Testis (tissue), 2 donors: ENCODE measurements at regions not wholly inside any gene's neighbourhood (a gene's known extent, or its start where the extent isn't known, plus 50 kb on each side); places are given as distances from the start of the nearest gene placed in this dataset.

Experiments
- POLR2A ChIP-seq: fragments of 450-650 bp; IDR thresholded peaks from one replicate; pipeline ENCODE4 v1.6.1; 2017; ENCODE audit warnings: antibody characterized with exemption, mild to moderate bottlenecking, moderate library complexity
- TF ChIP-seq, protein P1 (sequence below), 3 experiments: fragments of 450-650 bp in 2 of 3; fragments of 200-600 bp in 1 of 3; sonication (generic) in 1 of 3; IDR thresholded peaks; one replicate each; pipeline ENCODE4 v1.5.1; 2016 to 2019; ENCODE audit warnings: antibody characterized with exemption in 3 of 3, mild to moderate bottlenecking in 2 of 3, moderate library complexity in 1 of 3

GRCh38 chr4:152235718-152236117 is 300.2 kb downstream of the FBXW7 start:
- TF ChIP-seq, protein P1, sequence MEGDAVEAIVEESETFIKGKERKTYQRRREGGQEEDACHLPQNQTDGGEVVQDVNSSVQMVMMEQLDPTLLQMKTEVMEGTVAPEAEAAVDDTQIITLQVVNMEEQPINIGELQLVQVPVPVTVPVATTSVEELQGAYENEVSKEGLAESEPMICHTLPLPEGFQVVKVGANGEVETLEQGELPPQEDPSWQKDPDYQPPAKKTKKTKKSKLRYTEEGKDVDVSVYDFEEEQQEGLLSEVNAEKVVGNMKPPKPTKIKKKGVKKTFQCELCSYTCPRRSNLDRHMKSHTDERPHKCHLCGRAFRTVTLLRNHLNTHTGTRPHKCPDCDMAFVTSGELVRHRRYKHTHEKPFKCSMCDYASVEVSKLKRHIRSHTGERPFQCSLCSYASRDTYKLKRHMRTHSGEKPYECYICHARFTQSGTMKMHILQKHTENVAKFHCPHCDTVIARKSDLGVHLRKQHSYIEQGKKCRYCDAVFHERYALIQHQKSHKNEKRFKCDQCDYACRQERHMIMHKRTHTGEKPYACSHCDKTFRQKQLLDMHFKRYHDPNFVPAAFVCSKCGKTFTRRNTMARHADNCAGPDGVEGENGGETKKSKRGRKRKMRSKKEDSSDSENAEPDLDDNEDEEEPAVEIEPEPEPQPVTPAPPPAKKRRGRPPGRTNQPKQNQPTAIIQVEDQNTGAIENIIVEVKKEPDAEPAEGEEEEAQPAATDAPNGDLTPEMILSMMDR (IDR thresholded peaks at IDR 0.05) = no peak
- no peak for TF ChIP-seq POLR2A
